ENCODE measurements at regions not wholly inside any gene's neighbourhood (a gene's known extent, or its start where the extent isn't known, plus 50 kb on each side); places are given as distances from the start of the nearest gene placed in this dataset.

DNA sequence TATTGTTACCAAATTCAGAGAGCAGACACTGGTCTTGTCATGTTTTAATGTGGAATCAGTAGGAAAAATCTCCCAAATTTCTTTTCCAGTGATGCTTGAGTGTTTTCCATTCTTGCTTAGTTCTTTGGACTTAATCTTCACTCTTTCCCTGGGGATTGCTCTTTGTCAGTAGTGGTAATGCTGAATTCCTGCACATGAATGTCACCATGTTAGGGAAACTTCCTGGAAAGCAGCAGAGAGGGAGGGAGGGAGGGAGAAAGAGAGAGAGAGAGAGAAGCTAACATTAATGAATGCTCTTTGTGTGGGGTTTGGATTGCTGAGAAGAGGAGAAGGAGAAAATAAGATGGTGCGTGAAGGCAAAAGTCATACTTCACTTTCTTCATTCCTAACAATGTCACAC lies 295.3 kb upstream of the COBL start:
- TF ChIP-seq GATA3 (IDR thresholded peaks at IDR 0.05; ENCODE audit: low read depth, low read length) (no peak), GATA2 (IDR thresholded peaks at IDR 0.05; ENCODE audit: low read depth, low read length) (no peak)
